ENCODE measurements at regions not wholly inside any gene's neighbourhood (a gene's known extent, or its start where the extent isn't known, plus 50 kb on each side); places are given as distances from the start of the nearest gene placed in this dataset.

DNA sequence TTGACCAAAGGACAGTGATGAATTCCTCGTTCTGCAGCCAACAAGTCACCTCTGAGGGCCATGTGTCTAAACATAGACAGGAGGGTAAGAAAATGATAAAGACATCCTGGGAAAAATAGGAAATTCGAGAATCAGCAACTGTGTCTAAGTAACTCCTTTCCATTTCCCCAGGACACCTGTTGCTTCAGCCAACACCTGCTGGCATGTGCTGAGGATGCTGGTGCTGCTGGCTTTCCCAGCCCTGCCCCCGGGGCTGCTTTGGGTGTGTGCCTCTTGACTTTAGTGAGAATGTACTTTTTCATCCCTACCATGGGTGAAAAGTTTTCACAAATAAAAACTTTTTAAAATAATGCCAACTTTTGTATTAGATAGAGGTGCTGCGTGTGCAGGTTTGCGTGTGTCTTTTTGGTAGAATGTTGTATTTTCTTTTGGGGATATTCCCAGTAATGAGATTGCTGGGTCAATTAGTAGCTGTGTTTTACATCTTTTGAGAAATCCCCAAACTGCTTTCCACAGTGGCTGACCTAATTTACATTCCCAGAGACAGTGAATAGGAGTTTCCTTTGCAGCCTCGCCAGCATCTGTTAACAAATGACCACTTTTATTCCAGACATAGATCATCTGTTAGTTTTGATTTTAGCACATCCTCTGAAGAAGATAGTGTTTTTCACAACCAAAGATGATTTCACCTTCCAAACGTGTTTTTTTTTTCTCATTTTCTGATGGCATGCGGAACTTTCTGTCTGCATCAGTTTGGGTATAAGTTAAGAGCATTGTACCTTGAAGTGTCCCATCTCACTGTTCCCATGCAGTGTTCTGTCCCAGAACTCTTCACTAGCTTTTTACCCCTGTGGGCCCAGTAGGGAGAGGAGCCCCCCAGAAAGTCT is 104.2 kb upstream of the ACBD5 start:
- TF ChIP-seq, protein P1, sequence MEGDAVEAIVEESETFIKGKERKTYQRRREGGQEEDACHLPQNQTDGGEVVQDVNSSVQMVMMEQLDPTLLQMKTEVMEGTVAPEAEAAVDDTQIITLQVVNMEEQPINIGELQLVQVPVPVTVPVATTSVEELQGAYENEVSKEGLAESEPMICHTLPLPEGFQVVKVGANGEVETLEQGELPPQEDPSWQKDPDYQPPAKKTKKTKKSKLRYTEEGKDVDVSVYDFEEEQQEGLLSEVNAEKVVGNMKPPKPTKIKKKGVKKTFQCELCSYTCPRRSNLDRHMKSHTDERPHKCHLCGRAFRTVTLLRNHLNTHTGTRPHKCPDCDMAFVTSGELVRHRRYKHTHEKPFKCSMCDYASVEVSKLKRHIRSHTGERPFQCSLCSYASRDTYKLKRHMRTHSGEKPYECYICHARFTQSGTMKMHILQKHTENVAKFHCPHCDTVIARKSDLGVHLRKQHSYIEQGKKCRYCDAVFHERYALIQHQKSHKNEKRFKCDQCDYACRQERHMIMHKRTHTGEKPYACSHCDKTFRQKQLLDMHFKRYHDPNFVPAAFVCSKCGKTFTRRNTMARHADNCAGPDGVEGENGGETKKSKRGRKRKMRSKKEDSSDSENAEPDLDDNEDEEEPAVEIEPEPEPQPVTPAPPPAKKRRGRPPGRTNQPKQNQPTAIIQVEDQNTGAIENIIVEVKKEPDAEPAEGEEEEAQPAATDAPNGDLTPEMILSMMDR (conservative IDR thresholded peaks at IDR 0.05; ENCODE audit: low read depth, low read length) = no peak
- no peak for TF ChIP-seq EZH2 (IDR thresholded peaks at IDR 0.05; ENCODE audit: low read length, unreplicated experiment)

Data from PC-3 (cell line).